CD4-positive, alpha-beta T cell treated with Interleukin-17A for 1 hour (primary cell): ENCODE measurements at regions not wholly inside any gene's neighbourhood (a gene's known extent, or its start where the extent isn't known, plus 50 kb on each side); places are given as distances from the start of the nearest gene placed in this dataset.
"Not testable (repeated sequence)": the region's sequence is repeated elsewhere in the genome, so short reads cannot be mapped to it uniquely, and the experiment has no call there.

Source experiments
- DNase-seq: peaks from one replicate; pipeline ENCODE4 v3.0.0-alpha.2; 2020

DNA sequence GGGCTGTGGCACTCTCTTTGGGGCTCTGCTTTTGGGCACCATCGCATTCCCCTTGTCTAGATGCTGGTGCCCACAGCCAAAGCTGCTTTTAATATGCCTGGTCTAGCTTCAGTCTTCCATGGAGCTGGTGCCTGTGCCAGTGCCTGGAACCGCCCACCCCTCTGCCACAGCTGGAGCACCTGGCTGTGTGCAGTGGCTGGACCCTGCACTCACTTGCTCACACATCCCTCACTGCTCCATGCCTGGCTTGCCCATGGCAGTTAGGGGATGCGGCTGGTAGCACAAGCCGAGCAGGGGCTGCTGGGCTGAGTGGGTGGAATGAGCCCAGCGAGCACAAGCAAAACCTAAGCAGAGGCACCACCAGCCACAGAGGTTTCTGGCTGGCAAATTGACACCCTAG, 1145.9 kb upstream of the LRRTM3 start:
- no peak for DNase-seq

DNA sequence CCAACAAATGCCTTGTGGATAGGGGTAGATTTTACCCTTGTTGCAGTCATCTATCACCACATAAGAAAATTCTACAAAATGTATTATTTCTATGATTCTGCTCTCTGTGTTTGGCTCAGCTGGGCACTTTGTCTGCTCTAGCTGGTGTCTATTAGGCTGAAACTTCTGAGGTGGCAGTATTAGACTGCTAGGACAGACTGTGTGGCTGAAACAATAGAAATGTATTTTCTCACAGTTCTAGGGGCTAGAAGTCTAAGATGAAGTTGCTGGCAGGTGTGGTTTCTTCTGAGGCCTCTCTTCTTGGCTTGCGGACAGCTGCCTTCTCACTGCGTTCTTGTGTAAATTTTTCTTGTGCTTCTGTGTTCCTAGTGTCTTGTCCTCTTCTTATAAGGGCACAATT, 1139.6 kb upstream of the LRRTM3 start:
- no peak for DNase-seq

- no peak for DNase-seq
Observed at GRCh38 chr10:65787571-65787970, 1138.3 kb upstream of the LRRTM3 start.

GRCh38 chr10:65788271-65788670, 1137.6 kb upstream of the LRRTM3 start:
- DNase-seq = no peak

GRCh38 chr10:65791979-65792378, 1133.9 kb upstream of the LRRTM3 start:
- DNase-seq = no peak

- no peak for DNase-seq
Observed at GRCh38 chr10:65793738-65794425, 1132.0 kb upstream of the LRRTM3 start.

- not testable (repeated sequence) for DNase-seq
Observed at GRCh38 chr10:65794861-65795260, 1131.0 kb upstream of the LRRTM3 start.

DNA sequence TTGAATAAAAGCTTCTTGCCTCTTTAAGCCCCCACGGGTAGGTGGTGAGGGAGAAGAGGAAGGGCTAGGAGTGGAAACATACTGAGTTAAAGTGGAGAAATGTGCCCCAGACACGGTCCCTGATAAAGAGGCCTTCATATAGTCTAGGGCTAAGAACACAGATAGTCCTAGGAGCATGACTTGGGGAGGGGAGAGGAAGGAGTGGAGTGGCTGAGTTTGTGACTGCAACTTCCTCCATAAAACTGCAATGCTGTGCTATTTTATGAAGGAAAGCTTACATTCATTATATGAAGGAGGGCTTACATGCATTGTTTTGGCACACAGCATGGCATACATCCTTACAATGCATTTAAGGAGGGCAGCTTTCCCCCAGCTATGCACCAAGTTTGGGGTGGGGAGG, 1129.4 kb upstream of the LRRTM3 start:
- DNase-seq = no peak

DNA sequence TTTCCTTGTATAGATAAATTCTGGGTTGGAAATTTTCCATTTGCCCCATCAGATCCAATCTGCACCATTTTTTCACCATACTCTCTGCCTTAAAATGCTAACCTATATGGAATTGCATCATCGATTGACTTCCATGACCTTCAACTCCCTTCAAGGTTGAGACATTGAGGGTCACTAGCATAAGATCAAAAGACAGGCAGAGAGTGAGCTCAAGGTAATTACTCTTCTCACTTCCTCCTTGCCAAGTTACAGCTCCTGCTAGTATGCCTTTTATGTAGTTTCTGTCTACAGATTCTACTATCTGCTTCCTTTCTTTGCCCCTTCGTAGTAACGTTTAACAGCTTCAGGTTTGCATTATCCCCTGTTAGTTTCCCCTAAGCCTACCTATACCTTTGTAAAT, 1127.7 kb upstream of the LRRTM3 start:
- DNase-seq = no peak

- no peak for DNase-seq
Observed at GRCh38 chr10:65802391-65802790, 1123.4 kb upstream of the LRRTM3 start.

- no peak for DNase-seq
Observed at GRCh38 chr10:65805511-65805910, 1120.3 kb upstream of the LRRTM3 start.

- DNase-seq = no peak
Observed at GRCh38 chr10:65805993-65806392, 1119.8 kb upstream of the LRRTM3 start.

- DNase-seq = no peak
Observed at GRCh38 chr10:65808687-65809333, 1117.0 kb upstream of the LRRTM3 start.

DNA sequence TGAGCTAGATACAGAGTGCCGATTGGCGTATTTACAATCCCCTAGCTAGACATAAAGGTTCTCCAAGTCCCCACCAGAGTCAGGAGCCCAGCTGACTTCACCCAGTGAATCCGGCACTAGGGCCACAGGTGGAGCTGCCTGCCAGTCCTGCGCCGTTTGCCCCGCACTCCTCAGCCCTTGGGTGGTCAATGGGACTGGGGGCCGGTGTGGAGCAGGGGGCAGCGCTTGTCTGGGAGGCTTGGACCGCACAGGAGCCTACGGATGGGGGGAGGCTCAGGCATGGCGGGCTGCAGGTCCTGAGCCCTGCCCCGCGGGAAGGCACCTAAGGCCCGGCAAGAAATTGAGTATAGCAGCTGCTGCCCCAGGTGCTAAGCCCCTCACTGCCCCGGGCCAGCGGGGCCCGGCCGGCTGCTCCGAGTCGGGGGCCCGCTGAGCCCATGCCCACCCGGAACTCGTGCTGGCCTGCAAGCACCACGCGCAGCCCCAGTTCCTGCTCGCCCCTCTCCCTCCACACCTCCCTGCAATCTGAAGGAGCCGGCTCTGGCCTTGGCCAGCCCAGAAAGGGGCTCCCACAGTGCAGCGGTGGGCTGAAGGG, 1113.8 kb upstream of the LRRTM3 start:
- no peak for DNase-seq

GRCh38 chr10:65816536-65816935, 1109.3 kb upstream of the LRRTM3 start:
- DNase-seq = no peak

GRCh38 chr10:65818990-65819389, 1106.8 kb upstream of the LRRTM3 start:
- DNase-seq = no peak

GRCh38 chr10:65827359-65827758, 1098.5 kb upstream of the LRRTM3 start:
- DNase-seq = no peak

- DNase-seq = no peak
Observed at GRCh38 chr10:65838811-65839210, 1087.0 kb upstream of the LRRTM3 start.

DNA sequence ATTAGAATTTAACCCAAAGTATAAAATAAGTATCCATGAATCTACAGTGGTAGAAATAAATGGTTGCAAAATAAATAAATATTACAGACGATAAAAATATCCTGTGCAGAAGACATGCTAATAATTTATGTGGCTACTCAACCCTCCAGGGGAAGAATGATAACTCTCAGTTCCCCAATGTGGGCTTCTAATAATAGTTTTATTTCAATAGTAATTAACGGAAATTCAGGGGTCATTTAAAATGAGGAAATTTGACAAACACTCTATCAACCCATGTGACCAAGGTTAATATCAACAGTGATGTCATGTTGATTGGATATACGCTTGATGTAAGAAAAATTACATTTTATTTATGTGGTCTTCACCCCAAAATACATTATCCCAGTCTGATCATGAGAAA, 1082.6 kb upstream of the LRRTM3 start:
- no peak for DNase-seq

DNA sequence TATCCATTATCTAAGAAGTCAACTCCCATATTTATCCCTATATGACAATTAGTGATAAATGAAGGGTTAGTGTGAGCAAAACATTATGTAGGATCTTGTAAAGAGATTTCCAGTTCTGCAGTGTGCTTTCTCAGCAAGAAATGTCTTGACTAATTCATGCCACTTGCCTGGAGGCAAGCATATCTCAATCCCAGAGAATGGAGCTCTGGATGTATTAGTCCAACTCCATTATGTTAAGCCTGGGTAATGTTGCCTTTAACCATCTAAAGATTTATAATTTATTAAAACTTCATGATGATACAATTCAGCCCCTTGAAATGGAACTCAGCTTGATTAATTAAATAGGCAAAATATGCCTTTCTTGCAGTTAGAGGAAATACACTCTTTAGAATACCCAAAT, 1079.9 kb upstream of the LRRTM3 start:
- no peak for DNase-seq

DNA sequence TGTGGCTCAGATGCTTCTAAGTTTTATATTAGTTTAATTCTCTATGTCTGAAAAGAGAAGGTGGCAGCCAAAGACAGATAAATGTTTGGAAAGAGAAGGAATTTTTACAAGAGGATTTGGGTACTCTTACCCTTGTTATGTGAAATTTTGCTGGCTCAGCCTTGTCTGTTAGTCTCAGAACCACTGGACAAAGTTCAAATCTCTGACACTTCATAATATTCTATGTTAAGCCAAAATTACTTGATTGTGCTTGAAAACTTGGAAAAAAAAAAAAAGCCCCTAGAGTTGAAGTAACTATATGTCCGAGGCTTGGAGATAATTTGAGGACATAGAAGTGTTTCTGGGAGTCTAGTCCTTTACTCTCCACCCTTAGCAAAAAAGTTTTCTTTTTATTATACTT, 1079.3 kb upstream of the LRRTM3 start:
- no peak for DNase-seq

- no peak for DNase-seq
Observed at GRCh38 chr10:65846949-65847348, 1078.9 kb upstream of the LRRTM3 start.

- no peak for DNase-seq
Observed at GRCh38 chr10:65847436-65848230, 1078.2 kb upstream of the LRRTM3 start.

DNA sequence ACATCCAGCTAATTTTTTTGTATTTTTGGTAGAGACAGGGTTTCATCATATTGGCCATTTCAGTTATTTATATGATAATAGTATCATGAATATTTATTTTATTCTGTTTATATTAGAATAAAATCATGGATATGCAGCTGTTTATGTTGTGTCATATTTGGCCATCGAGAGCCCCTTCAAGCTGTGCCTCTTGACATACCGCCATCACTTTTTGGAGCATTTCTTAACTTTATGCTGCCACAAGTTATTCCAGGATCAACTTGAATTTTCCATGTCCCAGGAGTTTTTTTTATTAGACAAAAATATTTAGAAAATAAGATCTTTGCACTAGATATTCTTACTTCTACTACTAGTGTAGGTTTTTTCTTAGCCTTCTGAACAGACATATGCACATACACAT, 1067.0 kb upstream of the LRRTM3 start:
- no peak for DNase-seq
